LoVo (cell line): ENCODE measurements at regions not wholly inside any gene's neighbourhood (a gene's known extent, or its start where the extent isn't known, plus 50 kb on each side); places are given as distances from the start of the nearest gene placed in this dataset.

ENCODE experiments used
- DNase-seq: peaks from one replicate; pipeline ENCODE4 v3.0.0-alpha.2; 2016; ENCODE audit warnings: low spot score

GRCh38 chr9:99437145-99437544, 215.1 kb downstream of the SEC61B start:
- DNase-seq, result no peak

GRCh38 chr9:99438596-99438995, 216.5 kb downstream of the SEC61B start:
- DNase-seq, result no peak

- DNase-seq, result no peak
Observed at GRCh38 chr9:99441829-99442228, 219.7 kb downstream of the SEC61B start.

- no peak for DNase-seq
Observed at GRCh38 chr9:99445371-99445891, 223.3 kb downstream of the SEC61B start.

- DNase-seq, result no peak
Observed at GRCh38 chr9:99445920-99446319, 223.8 kb downstream of the SEC61B start.

- no peak for DNase-seq
Observed at GRCh38 chr9:99447951-99448350, 225.9 kb downstream of the SEC61B start.

GRCh38 chr9:99449726-99450125, 227.6 kb downstream of the SEC61B start:
- DNase-seq, result no peak

GRCh38 chr9:99451112-99451606, 229.1 kb downstream of the SEC61B start:
- no peak for DNase-seq

- no peak for DNase-seq
Observed at GRCh38 chr9:99457406-99457805, 235.3 kb downstream of the SEC61B start.

GRCh38 chr9:99457981-99458380, 235.9 kb downstream of the SEC61B start:
- no peak for DNase-seq

GRCh38 chr9:99459919-99460318, 237.8 kb downstream of the SEC61B start:
- no peak for DNase-seq

- DNase-seq, result no peak
Observed at GRCh38 chr9:99463131-99463530, 241.0 kb downstream of the SEC61B start.

GRCh38 chr9:99464568-99464967, 242.5 kb downstream of the SEC61B start:
- DNase-seq, result no peak

GRCh38 chr9:99465231-99465907, 243.3 kb downstream of the SEC61B start:
- DNase-seq, result no peak

- no peak for DNase-seq
Observed at GRCh38 chr9:99466104-99466503, 244.0 kb downstream of the SEC61B start.

GRCh38 chr9:99466781-99467180, 244.7 kb downstream of the SEC61B start:
- no peak for DNase-seq

- no peak for DNase-seq
Observed at GRCh38 chr9:99471033-99471432, 249.0 kb downstream of the SEC61B start.

- DNase-seq, result no peak
Observed at GRCh38 chr9:99472240-99472915, 250.3 kb downstream of the SEC61B start.

GRCh38 chr9:99472916-99473245, 250.8 kb downstream of the SEC61B start:
- DNase-seq, result no peak

GRCh38 chr9:99474186-99474585, 252.1 kb downstream of the SEC61B start:
- DNase-seq, result no peak

- DNase-seq, result no peak
Observed at GRCh38 chr9:99475401-99476065, 253.5 kb downstream of the SEC61B start.

GRCh38 chr9:99478469-99479027, 256.5 kb downstream of the SEC61B start:
- DNase-seq, result no peak

- DNase-seq, result no peak
Observed at GRCh38 chr9:99479929-99480328, 257.8 kb downstream of the SEC61B start.
